ENCODE measurements at regions not wholly inside any gene's neighbourhood (a gene's known extent, or its start where the extent isn't known, plus 50 kb on each side); places are given as distances from the start of the nearest gene placed in this dataset.

DNA sequence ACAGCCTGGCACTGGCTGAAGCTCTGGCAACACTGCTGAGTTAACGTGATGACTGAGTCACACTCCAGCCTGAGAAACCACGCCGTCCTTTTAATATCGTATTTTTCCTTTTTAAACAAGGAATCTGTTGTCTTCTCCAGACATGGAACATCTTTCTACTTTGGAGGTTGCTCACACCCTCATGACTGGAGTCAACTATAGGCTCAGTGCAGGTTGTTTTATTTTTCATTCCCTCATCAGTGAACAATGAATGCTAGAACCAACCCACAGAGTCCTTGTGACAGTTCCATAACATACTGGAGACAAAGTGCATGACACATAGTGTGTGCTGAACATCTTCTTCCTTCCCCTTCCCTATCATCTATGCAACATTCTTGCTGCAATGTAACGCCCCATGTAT lies 76.8 kb upstream of the CPEB2 start:
- no peak for TF ChIP-seq POLR2AphosphoS5 (IDR thresholded peaks at IDR 0.05)
- TF ChIP-seq EP300 (IDR thresholded peaks at IDR 0.05): no peak

All from esophagus muscularis mucosa (tissue), 3 donors.